BE2C (cell line): ENCODE measurements at regions not wholly inside any gene's neighbourhood (a gene's known extent, or its start where the extent isn't known, plus 50 kb on each side); places are given as distances from the start of the nearest gene placed in this dataset.

Experiments
- DNase-seq: peaks from one replicate; pipeline ENCODE4 v3.0.0-alpha.2; 2020
- H3K27me3 ChIP-seq: fragments of 250-450 bp; sonication (Bioruptor Pico); 2 replicates; pipeline ENCODE4 v1.5.1; 2020; ENCODE audit warnings: mild to moderate bottlenecking
- H3K36me3 ChIP-seq: fragments of 250-450 bp; sonication (Bioruptor Pico); 2 replicates; pipeline ENCODE4 v1.5.1; 2020; ENCODE audit warnings: mild to moderate bottlenecking
- H3K4me1 ChIP-seq: fragments of 250-450 bp; sonication (Bioruptor Pico); 2 replicates; pipeline ENCODE4 v1.5.1; 2020
- H3K4me3 ChIP-seq: 2 replicates; pipeline ENCODE4 v1.5.1; 2011; ENCODE audit warnings: low read depth, low read length
- H3K9me3 ChIP-seq: fragments of 250-450 bp; sonication (Bioruptor Pico); 2 replicates; pipeline ENCODE4 v1.5.1; 2020
- TF ChIP-seq, protein P1 (sequence below): IDR thresholded peaks from 2 replicates; pipeline ENCODE4 v1.5.1; 2012; ENCODE audit warnings: mild to moderate bottlenecking, low read depth, low read length

GRCh38 chr3:153762411-153763235, 358.6 kb upstream of the ARHGEF26 start:
- no peaks in the 10 kb centered on the region for H3K36me3 ChIP-seq
- TF ChIP-seq, protein P1, sequence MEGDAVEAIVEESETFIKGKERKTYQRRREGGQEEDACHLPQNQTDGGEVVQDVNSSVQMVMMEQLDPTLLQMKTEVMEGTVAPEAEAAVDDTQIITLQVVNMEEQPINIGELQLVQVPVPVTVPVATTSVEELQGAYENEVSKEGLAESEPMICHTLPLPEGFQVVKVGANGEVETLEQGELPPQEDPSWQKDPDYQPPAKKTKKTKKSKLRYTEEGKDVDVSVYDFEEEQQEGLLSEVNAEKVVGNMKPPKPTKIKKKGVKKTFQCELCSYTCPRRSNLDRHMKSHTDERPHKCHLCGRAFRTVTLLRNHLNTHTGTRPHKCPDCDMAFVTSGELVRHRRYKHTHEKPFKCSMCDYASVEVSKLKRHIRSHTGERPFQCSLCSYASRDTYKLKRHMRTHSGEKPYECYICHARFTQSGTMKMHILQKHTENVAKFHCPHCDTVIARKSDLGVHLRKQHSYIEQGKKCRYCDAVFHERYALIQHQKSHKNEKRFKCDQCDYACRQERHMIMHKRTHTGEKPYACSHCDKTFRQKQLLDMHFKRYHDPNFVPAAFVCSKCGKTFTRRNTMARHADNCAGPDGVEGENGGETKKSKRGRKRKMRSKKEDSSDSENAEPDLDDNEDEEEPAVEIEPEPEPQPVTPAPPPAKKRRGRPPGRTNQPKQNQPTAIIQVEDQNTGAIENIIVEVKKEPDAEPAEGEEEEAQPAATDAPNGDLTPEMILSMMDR: no peak
- H3K9me3 ChIP-seq: no peaks in the 10 kb centered on the region; the same call in 1 of the 2 replicates
- H3K4me1 ChIP-seq: no peaks in the 10 kb centered on the region
- no peaks in the 10 kb centered on the region for H3K27me3 ChIP-seq
- H3K4me3 ChIP-seq: no peak overlapping the region
- no peak for DNase-seq

GRCh38 chr3:153767601-153768560, 353.3 kb upstream of the ARHGEF26 start:
- TF ChIP-seq, protein P1: no peak
- H3K4me3 ChIP-seq: no peak overlapping the region
- no peaks in the 10 kb centered on the region for H3K27me3 ChIP-seq
- no peaks in the 10 kb centered on the region for H3K9me3 ChIP-seq
- DNase-seq: no peak
- no peaks in the 10 kb centered on the region for H3K4me1 ChIP-seq
- no peaks in the 10 kb centered on the region for H3K36me3 ChIP-seq

DNA sequence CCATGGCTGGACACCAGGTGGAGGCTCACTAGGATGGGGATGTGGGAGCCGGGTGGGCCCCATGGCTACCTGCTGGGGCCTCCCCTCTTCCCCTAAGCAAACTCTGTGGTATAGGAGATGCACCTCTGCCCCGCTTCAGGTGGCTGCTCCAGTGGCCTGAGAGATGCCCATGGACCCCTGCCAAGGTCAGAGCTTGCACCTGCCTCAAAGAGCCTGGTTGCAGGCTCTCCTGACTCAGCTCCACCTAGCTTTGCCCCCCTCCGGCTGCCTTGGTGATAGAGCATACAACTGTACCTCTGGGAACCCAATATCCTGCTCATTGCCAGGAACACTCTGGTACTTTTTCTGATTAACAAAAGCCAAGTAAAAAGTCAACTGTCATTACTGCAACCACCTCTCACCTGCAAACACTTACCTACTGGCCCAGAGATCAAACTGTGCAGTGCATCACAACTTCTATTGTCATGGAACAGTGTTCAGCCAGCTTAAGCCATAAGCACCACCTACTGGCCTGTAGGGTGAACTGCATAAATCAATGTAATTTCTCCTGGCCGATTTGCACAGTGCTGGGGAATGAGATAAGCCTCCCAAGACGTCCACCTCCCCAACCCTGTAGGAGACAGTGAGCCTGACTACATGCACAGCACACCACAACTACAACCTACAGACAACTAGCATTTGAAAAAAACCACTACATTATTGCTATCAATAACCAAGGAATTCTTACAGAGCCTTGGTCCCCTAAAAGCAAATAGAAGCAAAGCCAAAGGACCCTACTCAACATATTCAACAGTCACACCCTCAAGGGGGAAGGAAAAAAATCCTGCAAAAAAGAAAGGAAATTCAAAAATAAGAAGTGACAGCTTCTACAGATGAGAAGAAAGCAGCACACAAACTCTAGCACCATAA, 352.4 kb upstream of the ARHGEF26 start:
- DNase-seq: peak; percentile 20
- TF ChIP-seq, protein P1: peak; percentile 75
- Histone ChIP-seq H3K4me1 (no peaks in the 10 kb centered on the region), H3K9me3 (no peaks in the 10 kb centered on the region), H3K36me3 (no peaks in the 10 kb centered on the region), H3K4me3 (no peak overlapping the region), H3K27me3 (no peaks in the 10 kb centered on the region)

DNA sequence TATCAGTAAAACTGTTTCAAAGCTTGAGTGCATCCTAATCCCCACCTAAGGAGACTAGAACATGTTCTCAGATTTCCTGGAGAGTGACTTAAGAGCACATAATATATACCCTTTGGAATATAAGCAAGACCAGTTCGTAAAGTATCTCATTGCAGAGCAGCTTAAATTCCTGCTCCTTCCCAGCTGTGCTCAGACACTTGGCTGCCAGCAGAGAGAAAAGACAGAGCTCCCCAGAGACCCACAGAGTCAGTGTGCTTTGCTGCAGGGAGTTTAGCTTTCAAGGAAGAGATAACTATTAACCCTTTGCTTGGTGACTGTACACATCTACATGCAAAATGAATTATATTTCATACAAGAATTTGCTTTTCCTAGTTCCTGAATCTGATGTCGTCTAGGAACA, 338.1 kb upstream of the ARHGEF26 start:
- H3K9me3 ChIP-seq: no peaks in the 10 kb centered on the region
- TF ChIP-seq, protein P1: no peak
- no peaks in the 10 kb centered on the region for H3K27me3 ChIP-seq
- H3K4me1 ChIP-seq: no peaks in the 10 kb centered on the region
- no peak for DNase-seq
- H3K4me3 ChIP-seq: no peak overlapping the region
- H3K36me3 ChIP-seq: no peaks in the 10 kb centered on the region

GRCh38 chr3:153783741-153784480, 337.3 kb upstream of the ARHGEF26 start:
- Histone ChIP-seq H3K4me1 (no peaks in the 10 kb centered on the region), H3K36me3 (no peaks in the 10 kb centered on the region), H3K27me3 (no peaks in the 10 kb centered on the region), H3K9me3 (no peaks in the 10 kb centered on the region), H3K4me3 (no peak overlapping the region)
- TF ChIP-seq, protein P1: no peak
- no peak for DNase-seq
